OCI-LY7 (cell line): ENCODE measurements at regions not wholly inside any gene's neighbourhood (a gene's known extent, or its start where the extent isn't known, plus 50 kb on each side); places are given as distances from the start of the nearest gene placed in this dataset.

Source experiments
- BruUV-seq: library from RNA; stranded (reverse); fragments of 400-500 nt; replicated peaks from 2 replicates; lab custom pipeline; 2021; lab: Mats Ljungman, UMichigan
- CTCF ChIA-PET: fragments of 300-600 bp; sonication (Branson Sonifier 250); formaldehyde crosslinking; loops from one replicate; lab custom pipeline; 2022; ENCODE audit warnings: antibody characterized with exemption; ENCODE audit not compliant: unreplicated experiment; lab: Charles Lee
- POLR2A ChIA-PET: fragments of 300-600 bp; sonication (Branson Sonifier 250); formaldehyde crosslinking; loops from one replicate; lab custom pipeline; 2022; ENCODE audit warnings: antibody characterized with exemption; lab: Charles Lee
- DNase-seq: peaks from one replicate; pipeline ENCODE4 v3.0.0-alpha.2; 2015; ENCODE audit warnings: low spot score
- H2AFZ ChIP-seq: fragments of 200-600 bp; sonication (generic), shearing (Covaris generic); 2 replicates; pipeline ENCODE4 v1.6.1; 2014; ENCODE audit warnings: mild to moderate bottlenecking, antibody characterized with exemption, low read length, moderate library complexity
- H3K27ac ChIP-seq: fragments of 200-600 bp; sonication (generic); 2 replicates; pipeline ENCODE4 v1.5.1; 2014; ENCODE audit warnings: mixed run types, low read depth, mild to moderate bottlenecking, moderate library complexity, low read length, inconsistent platforms; ENCODE audit not compliant: poor library complexity, severe bottlenecking
- H3K36me3 ChIP-seq: fragments of 200-600 bp; sonication (generic); 2 replicates; pipeline ENCODE4 v1.6.1; 2014; ENCODE audit warnings: mild to moderate bottlenecking, antibody characterized with exemption, low read length, moderate library complexity, mixed read lengths; ENCODE audit not compliant: insufficient read depth
- H3K4me1 ChIP-seq: fragments of 200-600 bp; sonication (generic); 2 replicates; pipeline ENCODE4 v1.5.1; 2014; ENCODE audit warnings: mild to moderate bottlenecking, low read length; ENCODE audit not compliant: insufficient read depth, poor library complexity, severe bottlenecking
- H3K4me2 ChIP-seq: fragments of 200-600 bp; sonication (generic); 2 replicates; pipeline ENCODE4 v1.6.1; 2014; ENCODE audit warnings: mild to moderate bottlenecking, low read length
- H3K4me3 ChIP-seq: fragments of 200-600 bp; sonication (generic); 2 replicates; pipeline ENCODE4 v1.5.1; 2014; ENCODE audit warnings: mild to moderate bottlenecking, low read depth, low read length; ENCODE audit not compliant: poor library complexity, severe bottlenecking
- H3K79me2 ChIP-seq: fragments of 200-600 bp; sonication (generic); 2 replicates; pipeline ENCODE4 v1.6.1; 2016; ENCODE audit warnings: low read depth, mild to moderate bottlenecking, low read length, moderate library complexity, mixed read lengths; ENCODE audit not compliant: insufficient read depth
- H3K9me2 ChIP-seq: fragments of 200-600 bp; sonication (generic); 2 replicates; pipeline ENCODE4 v1.6.1; 2016; ENCODE audit warnings: mild to moderate bottlenecking, low read length, mixed read lengths; ENCODE audit not compliant: insufficient read depth
- H3K9me3 ChIP-seq: fragments of 200-600 bp; sonication (generic); 2 replicates; pipeline ENCODE4 v1.6.1; 2014; ENCODE audit warnings: mild to moderate bottlenecking, mixed run types, low read length, mixed read lengths
- H4K20me1 ChIP-seq: fragments of 200-600 bp; sonication (generic); 2 replicates; pipeline ENCODE4 v1.6.1; 2014; ENCODE audit warnings: mild to moderate bottlenecking, antibody characterized with exemption, low read length, moderate library complexity, mixed read lengths; ENCODE audit not compliant: insufficient read depth
- CTCF ChIP-seq: fragments of 200-600 bp; sonication (generic); conservative IDR thresholded peaks from 2 replicates; pipeline ENCODE4 v1.5.1; 2014; ENCODE audit warnings: mild to moderate bottlenecking, antibody characterized with exemption, low read length, moderate library complexity, mixed read lengths
- EZH2phosphoT487 ChIP-seq: fragments of 200-600 bp; sonication (generic); IDR thresholded peaks from 2 replicates; pipeline ENCODE4 v1.6.1; 2018; ENCODE audit warnings: low read depth, borderline replicate concordance, mild to moderate bottlenecking, mixed run types, antibody characterized with exemption, low read length, moderate library complexity, mixed read lengths
- intact Hi-C: fragments of 100-400 bp; cut with micrococcal nuclease; formaldehyde crosslinking; loops from one replicate; pipeline ENCODE4 v1.10.0; 2022; ENCODE audit not compliant: unreplicated experiment

GRCh38 chr15:37801529-37801928 lies 132.9 kb upstream of the TMCO5A start:
- Histone ChIP-seq H3K79me2 (no peaks in the 10 kb centered on the region), H3K9me3 (no peaks in the 10 kb centered on the region), H4K20me1 (no peaks in the 10 kb centered on the region), H3K27ac (no peak overlapping the region), H3K9me2 (0 out of 2 replicates have a peak, but pooled peaks cover 4% of the 10 kb centered on the region), H2AFZ (no peak overlapping the region), H3K36me3 (no peaks in the 10 kb centered on the region), H3K4me1 (no peaks in the 10 kb centered on the region), H3K4me3 (no peak overlapping the region), H3K4me2 (no peak overlapping the region)
- DNase-seq: no peak
- TF ChIP-seq CTCF (no peak), EZH2phosphoT487 (no peak)
- CTCF ChIA-PET: no interaction called here
- no TSS peak for BruUV-seq
- POLR2A ChIA-PET: no interaction called here
- intact Hi-C loops: no loop called here

GRCh38 chr15:37806808-37807207 lies 127.6 kb upstream of the TMCO5A start:
- H3K79me2 ChIP-seq: no peaks in the 10 kb centered on the region
- no peak for DNase-seq
- no peaks in the 10 kb centered on the region for H3K36me3 ChIP-seq
- BruUV-seq: no TSS peak
- H4K20me1 ChIP-seq: no peaks in the 10 kb centered on the region
- ChIA-PET CTCF (no interaction called here), POLR2A (no interaction called here)
- H2AFZ ChIP-seq: no peak overlapping the region
- H3K4me3 ChIP-seq: no peak overlapping the region
- intact Hi-C loops: no loop called here
- TF ChIP-seq CTCF (no peak), EZH2phosphoT487 (no peak)
- no peaks in the 10 kb centered on the region for H3K4me1 ChIP-seq
- no peaks in the 10 kb centered on the region for H3K9me2 ChIP-seq
- H3K9me3 ChIP-seq: no peaks in the 10 kb centered on the region
- no peak overlapping the region for H3K27ac ChIP-seq
- H3K4me2 ChIP-seq: no peak overlapping the region

GRCh38 chr15:37810381-37810780 lies 124.1 kb upstream of the TMCO5A start:
- ChIA-PET POLR2A (interaction anchor here (1.0 kb wide), 1 partner anchor 28 kb away, joined by 3 read pairs; no protein-coding TSS in a partner anchor), CTCF (no interaction called here)
- no peak overlapping the region for H2AFZ ChIP-seq
- no peak for TF ChIP-seq EZH2phosphoT487
- no peak for TF ChIP-seq CTCF
- no peak overlapping the region for H3K4me3 ChIP-seq
- no peaks in the 10 kb centered on the region for H4K20me1 ChIP-seq
- BruUV-seq: no TSS peak
- no peaks in the 10 kb centered on the region for H3K36me3 ChIP-seq
- intact Hi-C loops: no loop called here
- H3K79me2 ChIP-seq: no peaks in the 10 kb centered on the region
- no peaks in the 10 kb centered on the region for H3K9me2 ChIP-seq
- H3K27ac ChIP-seq: no peak overlapping the region
- no peak for DNase-seq
- no peaks in the 10 kb centered on the region for H3K4me1 ChIP-seq
- H3K9me3 ChIP-seq: no peaks in the 10 kb centered on the region
- H3K4me2 ChIP-seq: no peak overlapping the region
